GM18498 (cell line): ENCODE measurements at regions not wholly inside any gene's neighbourhood (a gene's known extent, or its start where the extent isn't known, plus 50 kb on each side); places are given as distances from the start of the nearest gene placed in this dataset.

Source experiments
- ATAC-seq: cut with Tn5 transposase; IDR thresholded peaks from one replicate; pipeline ENCODE4 v1.9.1; 2021; ENCODE audit warnings: mild to moderate bottlenecking, moderate library complexity; ENCODE audit not compliant: unreplicated experiment

- ATAC-seq: no peak
These were observed 295.8 kb upstream of the SLC7A11 start for GRCh38 chr4:138537731-138538490.

DNA sequence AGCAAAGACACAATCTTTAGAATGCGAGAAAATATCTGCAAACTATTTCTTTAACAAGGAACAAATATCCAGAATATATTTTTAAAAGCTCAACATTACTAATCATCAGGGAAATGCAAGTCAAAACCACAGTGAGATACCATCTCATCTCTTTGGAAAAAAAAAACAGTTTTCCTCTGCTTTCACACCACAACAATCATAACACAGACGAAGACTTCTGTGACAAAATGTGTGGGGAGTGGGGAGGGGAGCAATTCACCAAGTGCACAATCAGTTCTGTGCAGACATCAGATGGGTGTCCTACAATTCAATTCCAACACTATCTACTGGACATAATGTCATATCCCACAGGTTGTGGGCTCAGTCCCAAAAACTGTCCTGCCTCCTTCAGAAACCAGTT is 293.2 kb upstream of the SLC7A11 start:
- ATAC-seq: no peak

GRCh38 chr4:138522366-138522765 is 280.2 kb upstream of the SLC7A11 start:
- ATAC-seq: peak; percentile 75

DNA sequence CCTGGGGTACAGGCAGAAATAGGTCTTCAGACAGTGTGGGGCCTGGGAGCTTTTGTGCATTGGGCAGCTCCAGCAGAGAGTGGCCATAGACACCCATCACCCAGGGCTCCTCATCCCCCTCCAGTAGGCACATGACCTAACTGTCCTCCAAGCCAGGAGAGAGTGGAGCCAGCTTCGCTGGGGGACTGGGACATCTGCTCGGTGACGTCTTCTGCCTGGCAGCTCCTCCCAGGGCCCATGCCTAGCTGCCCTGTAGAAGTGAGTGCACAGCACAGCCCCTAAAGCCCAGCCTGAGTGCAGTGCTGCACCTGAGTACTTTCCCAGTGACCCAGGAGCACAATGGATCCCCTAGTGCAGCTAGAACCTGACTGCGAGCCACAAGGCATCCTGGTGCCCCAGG is 279.7 kb upstream of the SLC7A11 start:
- ATAC-seq: no peak

- no peak for ATAC-seq
These were observed 277.3 kb upstream of the SLC7A11 start for GRCh38 chr4:138519436-138519835.

DNA sequence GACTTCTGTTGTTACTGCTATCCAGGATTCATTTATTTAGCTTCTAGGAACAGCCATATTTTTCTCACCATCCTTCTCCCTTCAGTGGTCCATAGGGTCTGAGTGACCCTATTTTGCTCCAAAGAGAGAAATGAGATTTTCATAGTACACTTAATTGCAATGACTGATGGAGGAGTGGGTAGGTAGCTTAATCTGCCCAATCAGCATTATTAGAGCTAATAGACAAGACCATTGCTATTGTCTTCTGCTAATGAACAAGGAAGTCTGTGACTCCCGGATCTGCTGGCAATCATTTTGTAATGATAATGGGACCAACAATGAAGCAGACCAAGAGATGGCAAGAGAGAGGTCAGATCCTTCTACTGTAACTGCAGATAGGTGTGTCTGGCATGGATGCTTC is 271.4 kb upstream of the SLC7A11 start:
- ATAC-seq: no peak

- ATAC-seq: no peak
These were observed 270.6 kb upstream of the SLC7A11 start for GRCh38 chr4:138512756-138513155.

DNA sequence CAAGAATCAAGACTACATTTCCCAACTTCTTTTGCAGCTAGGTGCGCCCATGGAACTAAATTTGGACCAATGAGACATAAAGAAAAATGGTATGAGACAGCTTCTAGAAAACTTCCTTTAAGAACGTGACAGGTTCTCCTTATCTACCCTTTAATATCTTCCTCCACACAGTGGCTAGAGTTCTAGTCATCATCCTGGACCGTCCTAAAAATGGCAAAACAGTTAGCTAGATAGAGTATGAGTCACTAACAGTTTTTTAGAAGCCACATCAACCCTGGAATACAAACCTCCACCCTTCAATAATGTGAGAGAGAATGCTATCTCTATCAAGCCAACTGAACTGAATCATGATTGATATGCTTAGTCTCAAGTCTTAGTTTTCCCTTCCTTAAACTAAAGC is 267.9 kb upstream of the SLC7A11 start:
- ATAC-seq: no peak

GRCh38 chr4:138509346-138509745 is 267.2 kb upstream of the SLC7A11 start:
- no peak for ATAC-seq

- ATAC-seq: no peak
These were observed 265.4 kb upstream of the SLC7A11 start for GRCh38 chr4:138507522-138507921.

DNA sequence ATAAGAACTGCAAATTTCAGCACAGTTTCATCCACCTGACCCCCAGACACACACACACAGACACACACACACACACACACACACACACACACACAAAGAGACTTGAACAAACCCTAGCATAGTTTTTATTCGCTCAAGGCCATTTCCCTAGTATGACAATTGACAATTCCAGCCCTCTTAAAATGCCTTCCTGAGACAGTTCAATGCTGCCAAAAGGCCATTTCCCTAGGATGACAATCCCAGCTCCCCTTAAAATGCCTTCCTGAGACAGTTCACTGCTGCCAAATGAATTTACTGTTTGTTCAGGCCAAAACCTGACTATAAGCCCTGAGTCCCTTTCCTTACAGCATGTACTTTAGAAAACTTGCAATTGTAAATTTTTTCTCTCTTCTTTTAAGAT is 259.5 kb upstream of the SLC7A11 start:
- ATAC-seq: no peak

DNA sequence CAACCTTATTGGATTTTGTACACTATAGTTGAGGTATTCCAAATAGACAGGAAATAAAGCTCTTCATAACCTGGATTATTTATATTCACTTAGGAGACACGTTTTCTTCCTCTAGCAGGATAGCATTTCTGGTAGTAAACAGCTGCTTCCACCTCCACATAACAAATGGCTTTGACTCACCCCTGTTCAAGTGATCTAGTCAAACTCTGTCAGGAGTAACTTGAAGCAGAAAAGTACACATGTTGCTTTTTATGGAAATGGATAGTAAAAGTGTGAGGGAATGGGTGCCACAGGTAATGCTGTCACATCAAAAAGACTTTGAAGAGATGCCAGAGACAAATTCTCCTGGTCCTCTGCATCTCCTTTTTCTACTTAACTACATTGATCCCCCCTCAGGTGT is 258.7 kb upstream of the SLC7A11 start:
- no peak for ATAC-seq

DNA sequence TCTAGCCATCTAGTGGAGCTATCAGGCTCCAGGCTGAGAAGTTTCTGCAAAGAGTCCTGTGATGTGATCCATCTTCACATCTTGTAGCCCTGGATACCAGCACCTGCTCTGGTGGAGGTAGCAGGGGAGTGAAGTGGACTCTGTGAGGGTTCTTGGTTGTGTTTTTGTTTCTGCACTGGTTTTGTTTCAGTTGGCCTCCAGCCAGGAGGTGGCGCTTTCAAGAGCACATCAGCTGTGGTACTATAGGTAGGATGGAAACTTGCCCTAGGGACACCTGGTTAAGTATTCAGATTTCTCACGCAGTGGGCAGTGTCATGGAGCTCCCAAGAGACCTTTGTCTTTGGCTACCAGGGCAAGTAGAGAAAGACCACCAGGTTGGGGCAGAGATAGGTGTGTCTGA is 257.5 kb upstream of the SLC7A11 start:
- no peak for ATAC-seq

GRCh38 chr4:138494931-138495330 is 252.8 kb upstream of the SLC7A11 start:
- ATAC-seq: peak; percentile 79

DNA sequence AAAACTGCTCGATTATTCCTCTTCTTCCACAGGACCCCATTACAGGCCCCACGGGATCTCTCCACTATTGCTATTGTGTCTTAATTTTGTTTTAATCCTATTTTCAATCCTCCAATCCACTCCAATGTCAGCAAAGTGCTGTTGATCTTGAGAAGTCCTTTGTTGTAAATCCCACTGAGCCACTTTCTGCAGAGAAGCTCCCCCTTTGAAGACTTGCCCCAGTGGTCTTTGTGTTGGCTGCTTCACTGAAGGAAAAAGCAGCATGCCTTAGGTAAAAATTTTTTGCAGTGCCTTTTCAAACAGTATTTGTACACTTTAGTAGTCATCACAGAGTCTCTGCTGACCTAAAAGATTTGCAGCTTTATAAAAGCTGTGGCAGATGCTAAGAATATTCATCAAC is 252.0 kb upstream of the SLC7A11 start:
- ATAC-seq: no peak

DNA sequence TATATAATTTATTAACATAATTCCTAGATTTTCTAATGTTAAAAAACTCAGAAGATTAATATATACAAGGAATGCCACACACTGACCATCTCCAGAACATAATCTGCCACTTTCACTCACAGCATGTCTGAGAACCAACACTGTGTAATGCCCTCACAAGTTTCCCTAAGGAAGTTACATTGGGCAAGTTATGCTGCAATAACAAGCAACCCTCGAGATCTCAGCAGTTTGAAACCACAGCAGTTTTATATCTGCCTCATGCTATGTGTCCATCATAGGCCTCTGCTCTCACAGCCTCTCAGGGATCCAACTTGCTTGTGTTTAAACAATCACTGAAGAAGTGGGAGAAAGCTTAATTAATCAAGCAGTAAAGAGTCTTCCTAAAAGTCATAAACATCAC is 250.0 kb upstream of the SLC7A11 start:
- ATAC-seq: no peak

- no peak for ATAC-seq
These were observed 246.4 kb upstream of the SLC7A11 start for GRCh38 chr4:138488533-138488932.

DNA sequence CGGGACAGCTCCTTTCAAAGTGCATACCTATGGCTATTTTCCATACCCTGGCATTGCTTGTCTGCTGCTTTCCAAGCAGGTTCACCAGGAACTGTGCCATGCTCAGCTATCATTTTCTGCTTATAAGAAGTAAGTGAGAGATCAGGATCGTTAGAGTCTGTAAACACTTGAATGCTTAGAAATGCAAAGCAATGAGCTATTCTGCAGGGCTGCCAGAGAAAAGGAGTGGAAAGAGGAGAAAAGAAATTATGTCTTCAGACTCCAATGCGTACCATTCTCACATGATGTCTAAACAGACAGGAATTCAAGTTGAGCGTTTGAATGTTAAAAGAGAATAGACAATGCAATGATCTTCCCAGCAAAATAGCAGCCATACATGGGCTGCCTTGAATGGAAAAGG is 245.5 kb upstream of the SLC7A11 start:
- no peak for ATAC-seq

DNA sequence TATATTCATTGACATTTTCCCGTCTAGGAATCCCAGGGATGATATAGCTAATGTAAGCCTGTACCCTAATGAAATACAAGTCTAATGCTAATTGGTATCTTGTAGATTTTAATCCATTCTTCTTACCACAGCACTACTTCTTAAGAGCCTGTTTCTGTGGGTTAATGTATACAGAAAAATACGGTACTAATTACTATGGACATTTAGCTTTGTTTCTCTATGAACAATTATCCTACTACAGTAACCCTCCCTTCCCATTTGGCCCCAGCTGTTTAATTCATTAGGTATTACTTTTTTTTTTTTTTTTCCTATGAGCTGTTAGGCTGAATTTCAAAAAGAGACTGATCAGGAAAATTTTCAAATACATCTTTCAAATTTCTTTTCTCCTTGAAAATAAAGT is 245.1 kb upstream of the SLC7A11 start:
- ATAC-seq: no peak

DNA sequence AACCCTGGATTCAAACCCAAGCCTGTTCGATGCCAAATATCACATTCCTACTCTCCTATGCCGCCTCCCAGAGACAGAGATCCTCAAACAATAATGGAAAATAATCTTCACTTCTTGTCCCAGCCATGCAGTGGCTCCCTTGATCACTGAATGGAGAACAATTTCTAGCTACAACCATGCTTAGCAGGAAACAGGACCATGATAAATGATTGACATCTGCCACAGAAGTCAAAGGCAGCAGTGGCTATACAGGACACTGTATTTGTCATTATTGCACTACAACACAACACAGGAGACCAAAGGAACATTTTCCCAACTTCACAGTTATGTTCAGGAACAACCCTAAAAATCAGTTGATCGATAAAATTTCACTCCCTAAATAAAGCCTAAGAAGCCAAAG is 243.3 kb upstream of the SLC7A11 start:
- ATAC-seq: no peak

DNA sequence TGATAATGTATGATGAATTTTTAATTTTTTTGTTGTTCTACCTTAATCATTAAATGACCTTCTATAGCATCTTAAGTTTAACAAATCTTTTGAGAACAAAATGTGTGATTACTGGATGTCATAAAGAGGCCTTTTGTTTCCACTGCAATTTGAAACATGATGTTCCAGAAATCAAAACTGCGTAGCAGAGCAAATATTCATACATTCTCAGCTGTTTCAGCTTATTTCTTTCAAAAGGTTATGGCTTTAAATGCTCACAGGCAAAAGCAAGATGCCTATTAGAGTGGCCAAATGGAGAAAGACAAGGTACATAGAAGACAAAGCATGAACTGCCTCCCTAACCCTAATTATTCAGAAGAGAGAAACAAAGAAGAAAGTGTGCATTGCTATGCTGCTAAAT is 233.0 kb upstream of the SLC7A11 start:
- ATAC-seq: no peak

GRCh38 chr4:138473339-138473738 is 231.2 kb upstream of the SLC7A11 start:
- ATAC-seq: no peak
